ENCODE measurements at regions not wholly inside any gene's neighbourhood (a gene's known extent, or its start where the extent isn't known, plus 50 kb on each side); places are given as distances from the start of the nearest gene placed in this dataset.
"Not testable (repeated sequence)": the region's sequence is repeated elsewhere in the genome, so short reads cannot be mapped to it uniquely, and the experiment has no call there.

DNA sequence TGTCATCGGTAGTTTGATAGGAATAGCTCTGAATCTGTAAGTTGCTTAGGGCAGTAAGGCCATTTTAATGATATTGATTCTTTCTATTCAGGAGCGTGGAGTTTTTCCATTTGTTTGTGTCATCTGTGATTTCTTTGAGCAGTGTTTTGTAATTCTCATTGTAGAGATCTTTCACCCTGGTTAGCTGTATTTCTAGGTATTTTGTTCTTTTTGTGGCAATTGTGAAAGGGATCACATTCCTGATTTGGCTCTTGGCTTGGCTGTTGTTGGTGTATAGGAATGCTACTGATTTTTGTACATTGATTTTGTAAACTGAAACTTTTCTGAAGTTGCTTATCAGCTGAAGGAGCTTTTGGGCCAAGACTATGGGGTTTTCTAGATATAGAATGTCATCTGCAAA lies 115.7 kb upstream of the NR3C1 start:
- DNase-seq, result not testable (repeated sequence)

DNA sequence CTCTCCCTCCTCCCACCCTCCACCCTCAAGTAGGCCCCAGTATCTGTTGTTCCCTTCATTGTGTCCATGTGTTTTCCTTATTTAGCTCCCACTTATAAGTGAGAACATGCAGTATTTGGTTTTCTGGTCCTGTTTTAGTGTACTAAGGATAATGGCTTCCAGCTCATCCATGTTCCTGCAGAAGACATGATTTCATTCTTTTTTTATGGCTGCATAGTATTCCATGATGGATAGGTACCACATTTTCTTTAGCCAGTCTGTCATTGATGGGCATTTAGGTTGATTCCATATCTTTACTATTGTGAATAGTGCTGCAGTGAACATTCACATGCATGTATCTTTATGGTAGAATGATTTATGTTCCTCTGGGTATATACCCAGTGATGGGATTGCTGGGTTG lies 114.3 kb upstream of the NR3C1 start:
- not testable (repeated sequence) for DNase-seq

DNA sequence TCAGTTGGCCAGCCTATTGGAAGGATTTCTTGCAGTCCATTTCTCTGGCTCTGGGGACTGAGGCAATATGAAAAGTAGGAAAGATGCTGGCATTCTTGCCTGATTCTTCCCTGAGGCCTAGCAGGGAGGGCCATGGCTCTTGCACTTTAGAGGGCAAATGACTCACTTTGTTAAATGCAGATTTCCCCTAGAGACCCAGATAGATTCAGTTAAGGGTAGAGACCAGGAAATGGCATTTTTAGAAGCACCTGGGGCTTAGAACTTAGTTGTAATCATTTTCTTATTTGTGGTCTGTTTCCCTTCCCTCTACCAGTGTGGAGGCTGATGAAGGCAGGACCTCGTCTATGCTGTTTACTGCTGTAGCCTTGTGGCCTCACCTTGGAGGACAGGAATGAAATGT lies 112.8 kb upstream of the NR3C1 start:
- DNase-seq, result no peak

DNA sequence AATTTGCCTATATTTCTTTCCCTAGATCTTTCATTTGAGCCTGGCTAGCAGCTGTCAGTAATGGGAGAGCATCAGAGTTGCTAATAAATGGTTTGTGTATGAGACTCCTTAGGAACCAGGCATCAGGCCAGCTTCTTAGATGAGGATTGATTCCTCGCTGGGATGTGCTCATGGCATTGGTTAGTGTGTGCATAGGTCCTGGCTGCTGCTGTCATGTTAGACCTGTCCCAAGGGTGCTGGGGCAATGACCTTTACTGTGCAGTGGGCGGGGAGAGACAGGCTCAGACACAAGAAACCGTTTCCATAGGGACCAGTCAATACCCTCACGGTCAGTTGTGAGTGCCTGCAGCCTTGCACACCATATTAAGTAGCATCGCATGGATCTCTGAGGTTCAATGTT lies 112.3 kb upstream of the NR3C1 start:
- no peak for DNase-seq

DNA sequence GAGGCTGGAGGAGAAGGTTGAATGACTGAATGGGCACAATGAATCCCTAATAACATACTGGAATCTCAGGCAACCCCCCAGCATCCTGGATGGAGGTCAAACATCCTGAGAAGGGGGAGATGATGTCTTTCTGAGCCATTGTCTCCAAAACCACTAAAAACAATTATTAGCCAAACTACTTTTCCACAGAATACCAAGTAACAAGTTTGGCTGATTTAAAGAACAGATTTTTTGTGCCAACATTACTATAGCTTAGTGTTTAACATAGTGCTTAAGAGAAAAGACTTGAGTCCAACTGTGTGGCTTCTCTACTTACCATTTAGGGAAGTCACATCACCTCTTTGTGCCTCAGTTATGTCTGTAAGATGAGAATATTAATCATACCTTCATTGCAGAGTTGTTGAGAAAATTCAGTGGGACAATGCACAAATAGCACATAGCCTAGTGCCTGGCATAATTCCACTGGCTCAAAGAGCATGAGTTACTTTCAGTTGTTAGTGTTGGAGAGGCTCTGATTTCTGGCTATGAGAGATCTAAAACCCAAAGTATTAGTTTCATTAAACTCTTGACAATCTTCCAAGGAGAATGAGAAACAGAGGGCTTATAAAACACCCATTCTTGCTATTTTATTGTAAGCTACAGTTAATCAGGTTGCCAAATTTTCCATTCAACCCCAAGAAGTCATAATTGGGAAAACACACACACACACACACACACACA lies 111.3 kb upstream of the NR3C1 start:
- no peak for DNase-seq

DNA sequence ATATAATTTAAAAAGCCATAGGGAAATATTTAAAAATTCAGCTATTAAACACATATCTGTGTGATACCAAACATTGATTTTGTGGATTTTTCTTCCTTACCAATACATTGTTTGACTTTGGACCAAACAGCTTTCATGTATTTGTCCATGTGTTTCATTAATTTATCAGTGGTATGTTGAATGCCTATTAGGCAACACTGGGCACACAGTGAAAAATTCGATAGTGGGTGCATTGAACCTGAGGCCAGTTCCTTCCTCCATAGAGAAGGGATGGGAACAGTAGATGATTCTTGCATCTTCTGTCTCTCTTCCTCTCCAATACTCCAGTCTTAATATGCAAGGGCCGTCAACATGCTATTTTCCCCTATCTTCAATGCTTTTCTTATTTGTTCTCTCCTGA lies 110.2 kb upstream of the NR3C1 start:
- DNase-seq, result no peak

DNA sequence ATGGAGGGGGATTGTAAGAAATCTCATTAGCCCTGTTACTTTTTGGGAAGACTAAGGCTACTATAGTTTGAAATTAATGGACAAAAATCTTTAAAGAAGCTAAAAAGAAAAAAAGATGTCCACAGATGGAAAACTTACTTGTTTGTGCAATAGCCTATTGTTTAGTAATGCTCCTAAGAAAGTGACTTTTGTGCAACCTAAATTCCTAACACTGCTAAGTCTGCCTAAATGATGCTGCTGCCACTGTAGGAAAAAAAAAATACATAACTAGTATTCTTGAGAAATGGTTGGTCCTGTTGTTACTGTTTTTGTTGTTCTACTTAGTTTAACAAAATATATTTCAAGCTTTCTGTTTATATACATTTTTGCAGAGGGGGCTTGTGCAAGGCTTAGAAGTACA lies 108.2 kb upstream of the NR3C1 start:
- no peak for DNase-seq

DNA sequence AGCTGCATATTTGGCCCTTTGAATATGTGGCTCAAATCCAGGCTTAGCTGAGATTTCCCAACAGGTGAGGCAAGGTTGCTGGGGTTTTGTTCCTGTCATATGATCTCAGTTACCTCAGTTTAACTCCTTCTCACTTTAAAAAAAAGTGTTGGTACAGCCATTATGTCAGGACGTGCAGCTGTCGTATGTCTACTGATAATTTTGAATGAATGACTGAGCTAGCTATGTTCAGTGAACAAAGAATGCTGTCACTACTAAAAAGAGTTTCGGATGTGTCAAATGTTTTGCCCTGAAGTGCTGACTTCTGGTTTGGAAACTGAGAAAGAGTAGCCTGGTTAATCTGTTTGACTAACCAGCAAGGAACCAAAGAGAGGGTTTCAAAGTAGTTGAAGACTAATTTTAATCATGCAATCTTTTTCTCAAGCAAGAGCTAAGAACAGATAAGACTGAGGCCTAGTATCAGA lies 106.3 kb upstream of the NR3C1 start:
- no peak for DNase-seq

DNA sequence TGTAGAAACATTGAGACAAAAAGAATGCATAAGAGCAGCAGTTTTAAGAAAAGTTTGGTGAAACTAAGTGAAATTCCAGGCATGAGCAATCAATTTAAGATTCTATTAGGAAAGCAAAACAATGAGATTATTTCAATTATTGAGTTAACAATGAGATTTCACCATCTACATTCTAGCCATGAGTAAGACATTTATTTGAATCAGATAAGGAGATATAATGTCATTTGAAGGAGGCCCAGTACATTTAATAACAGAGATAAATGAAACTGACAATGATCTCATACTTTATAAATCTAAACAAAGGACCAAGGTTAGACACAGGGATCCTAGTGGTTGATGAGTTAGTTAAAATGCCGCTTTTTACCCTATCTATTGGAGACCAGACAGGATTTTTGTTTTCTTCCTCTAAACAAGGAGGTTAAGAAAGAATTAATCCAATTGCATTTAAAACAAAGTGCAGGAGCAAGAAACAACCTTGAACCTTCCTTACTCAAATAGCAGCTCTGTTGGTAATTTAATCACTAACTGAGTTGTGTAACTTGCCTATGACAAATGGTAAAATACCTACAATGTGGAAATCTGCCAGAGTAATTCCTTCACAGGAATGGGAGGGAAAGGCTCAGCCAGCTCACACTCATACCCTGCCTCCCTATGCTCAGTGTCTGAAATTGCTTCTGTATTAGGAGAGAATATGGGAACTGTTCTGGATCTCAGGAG lies 103.5 kb upstream of the NR3C1 start:
- no peak for DNase-seq

DNA sequence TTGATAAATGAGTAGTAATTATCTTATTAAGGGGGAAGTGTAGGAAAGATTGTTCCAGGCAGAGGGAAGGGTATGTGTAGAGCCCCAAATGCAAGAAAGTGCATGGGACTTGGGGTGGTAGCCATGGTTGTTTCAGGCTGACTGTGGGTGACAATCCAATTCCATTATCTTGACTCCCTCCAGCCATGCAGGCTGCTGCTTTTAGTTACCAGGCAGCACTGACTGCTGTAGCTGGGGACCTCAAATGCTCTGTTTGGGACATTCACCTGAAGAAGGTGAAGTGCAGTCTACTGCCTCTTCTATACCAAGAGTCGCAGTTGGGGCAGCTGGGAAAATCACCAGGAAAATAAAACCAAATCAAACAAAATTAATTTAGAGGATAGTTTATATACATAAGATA lies 102.4 kb upstream of the NR3C1 start:
- no peak for DNase-seq

DNA sequence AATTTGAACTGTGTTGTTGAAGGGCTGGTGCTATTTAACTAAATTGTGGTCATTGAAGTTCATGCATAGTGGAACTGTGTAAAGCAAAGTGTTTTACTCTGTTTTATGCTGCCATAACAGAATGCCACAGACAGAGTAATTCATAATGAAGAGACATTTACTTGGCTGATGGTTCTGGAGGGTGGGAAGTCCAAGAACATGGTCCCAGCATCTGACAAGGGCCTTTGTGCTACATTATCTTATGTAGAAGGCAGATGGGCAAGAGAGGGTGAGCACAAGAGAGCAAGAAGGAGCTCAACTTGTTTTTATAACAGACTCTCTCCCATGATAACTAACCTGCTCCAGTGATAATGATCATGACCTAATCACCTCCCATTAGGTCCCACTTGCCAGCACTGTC lies 101.9 kb upstream of the NR3C1 start:
- DNase-seq, result no peak

DNA sequence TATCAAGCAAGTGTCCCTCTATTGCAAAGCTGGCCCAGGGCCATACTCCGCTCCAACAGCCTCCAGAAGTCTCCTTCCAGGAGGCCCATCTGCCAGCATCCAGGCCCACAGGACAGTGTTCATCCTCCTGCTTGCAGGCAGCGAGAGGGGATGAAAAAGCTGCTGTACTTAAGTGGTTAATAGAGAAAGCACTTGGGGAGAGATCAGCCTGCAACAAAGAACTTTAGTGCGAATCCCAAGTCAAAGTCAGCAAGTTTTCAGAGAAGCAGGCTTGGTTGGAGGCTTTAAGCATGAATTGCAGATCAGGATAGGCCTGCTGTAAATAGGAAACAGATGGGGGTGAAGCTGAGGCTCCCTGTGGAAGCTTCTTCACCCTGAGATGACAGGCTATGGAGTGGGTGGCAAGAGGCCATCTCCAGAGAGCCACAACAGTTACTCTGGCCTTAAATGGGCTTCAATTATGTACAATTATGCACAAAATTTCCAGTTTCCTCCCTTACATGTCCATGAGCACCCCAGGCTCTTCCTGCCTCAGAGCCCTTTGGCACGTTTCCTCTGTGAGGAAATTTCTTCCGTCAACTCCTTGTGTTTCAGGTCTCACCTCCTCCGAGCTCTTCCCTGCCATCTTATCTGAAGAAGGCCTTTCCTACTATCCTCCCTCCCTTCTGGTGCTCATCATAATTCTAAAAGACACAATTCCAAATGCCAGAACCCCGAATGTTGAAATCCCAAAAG lies 98.0 kb upstream of the NR3C1 start:
- DNase-seq, result no peak

DNA sequence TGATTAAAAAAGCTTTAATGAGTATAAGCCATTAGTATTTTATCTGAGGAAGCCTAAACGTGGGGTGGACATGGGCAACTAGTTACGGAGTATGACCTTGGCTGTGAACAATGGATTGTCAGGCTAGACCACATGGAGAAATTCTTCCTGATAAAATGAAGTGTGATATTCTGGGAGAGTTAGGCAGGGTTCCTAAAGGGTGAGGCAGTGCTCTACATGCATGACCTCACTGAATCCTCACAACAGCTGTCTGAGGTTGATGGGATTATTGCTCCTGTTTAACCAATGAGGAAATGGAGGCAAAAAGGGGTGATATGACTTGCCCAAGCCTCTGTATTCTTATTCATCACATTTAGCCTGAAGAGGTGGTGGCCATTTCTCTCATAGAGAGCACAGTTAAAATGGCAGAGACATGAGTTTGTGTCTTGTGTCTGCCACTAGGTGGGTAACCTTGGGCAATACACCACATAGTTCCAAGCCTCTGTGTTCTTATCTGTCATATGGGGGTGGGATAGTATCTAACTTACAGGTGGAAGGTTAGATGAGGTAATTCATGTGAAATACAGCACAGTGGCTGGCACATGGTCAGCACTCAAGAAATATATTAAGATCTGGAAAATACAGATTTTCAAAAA lies 96.1 kb upstream of the NR3C1 start:
- DNase-seq, result no peak

DNA sequence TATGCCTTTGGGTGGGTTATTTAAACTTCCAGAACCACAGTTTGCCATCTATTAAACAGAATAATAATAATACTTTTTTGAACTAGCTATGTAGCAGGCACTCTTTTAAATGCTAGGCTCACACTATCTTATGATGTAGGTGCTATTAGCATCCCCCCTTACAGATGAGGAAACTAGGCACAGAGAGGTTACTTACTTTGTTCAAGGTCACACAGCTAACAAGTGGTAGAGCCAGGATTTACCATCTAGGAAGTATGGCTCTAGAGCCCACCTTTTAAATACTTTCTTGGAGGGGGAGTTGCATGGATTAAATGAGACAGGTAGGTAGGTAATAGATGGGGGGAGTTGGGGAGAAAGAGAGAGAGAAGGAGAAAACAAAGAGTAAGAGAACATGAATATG lies 95.3 kb upstream of the NR3C1 start:
- DNase-seq, result no peak

DNA sequence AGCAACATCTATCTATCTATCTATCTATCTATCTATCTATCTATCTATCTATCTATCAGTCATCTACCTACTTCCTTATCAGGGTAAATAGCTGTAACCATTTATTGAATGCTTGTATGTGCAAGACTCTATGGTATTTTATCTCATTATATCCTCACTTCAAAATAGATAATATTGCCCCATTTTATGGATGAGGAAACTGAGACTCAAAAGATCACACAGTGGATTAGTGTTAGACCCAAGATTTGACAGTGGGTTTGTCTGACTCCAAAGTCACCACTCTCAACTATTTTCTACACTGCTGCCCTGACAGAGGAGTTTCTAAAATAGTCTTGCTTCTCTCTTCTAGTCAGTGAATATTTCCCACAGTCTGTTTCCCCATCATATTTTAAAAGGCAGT lies 94.3 kb upstream of the NR3C1 start:
- no peak for DNase-seq

DNA sequence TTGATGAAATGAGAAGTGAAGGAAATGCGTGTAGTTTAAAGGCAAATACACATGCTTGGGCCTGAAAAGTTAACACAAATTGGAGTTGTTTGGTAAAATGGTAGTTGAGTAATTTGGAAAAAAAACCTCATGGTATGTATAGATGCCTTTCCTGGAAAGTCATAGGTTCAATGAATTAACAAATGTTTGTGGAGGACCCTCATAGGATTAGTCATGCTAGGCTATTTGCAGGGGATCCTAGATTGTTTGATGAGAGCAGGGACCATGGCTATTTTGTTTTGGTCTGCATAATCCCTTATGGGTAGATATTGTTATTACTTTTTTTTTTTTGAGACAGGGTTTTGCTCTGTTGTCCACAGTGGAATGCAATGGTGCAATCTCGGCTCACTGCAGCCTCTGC lies 93.5 kb upstream of the NR3C1 start:
- DNase-seq, result no peak

DNA sequence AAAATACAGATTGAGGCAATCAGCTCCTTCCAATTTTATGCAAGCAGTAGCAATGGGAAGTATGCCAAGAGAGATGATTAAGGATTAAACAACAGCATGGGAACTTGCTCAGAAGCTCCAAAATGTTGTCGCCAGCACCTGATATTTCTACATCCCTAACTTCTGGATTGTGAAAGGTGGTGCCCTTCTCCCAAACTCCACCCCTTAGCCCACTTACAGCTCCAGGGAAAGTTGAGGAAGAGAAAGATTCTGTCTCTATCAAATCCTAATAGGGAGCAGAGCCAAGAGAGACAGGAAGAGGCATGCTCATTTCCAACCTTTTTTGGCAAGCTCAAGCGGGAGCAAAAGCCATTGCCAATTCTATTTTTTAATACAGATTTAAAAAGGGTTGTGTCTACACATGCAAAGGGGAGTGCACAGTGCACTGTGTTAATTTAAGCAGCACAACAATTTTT lies 92.4 kb upstream of the NR3C1 start:
- DNase-seq, result no peak

DNA sequence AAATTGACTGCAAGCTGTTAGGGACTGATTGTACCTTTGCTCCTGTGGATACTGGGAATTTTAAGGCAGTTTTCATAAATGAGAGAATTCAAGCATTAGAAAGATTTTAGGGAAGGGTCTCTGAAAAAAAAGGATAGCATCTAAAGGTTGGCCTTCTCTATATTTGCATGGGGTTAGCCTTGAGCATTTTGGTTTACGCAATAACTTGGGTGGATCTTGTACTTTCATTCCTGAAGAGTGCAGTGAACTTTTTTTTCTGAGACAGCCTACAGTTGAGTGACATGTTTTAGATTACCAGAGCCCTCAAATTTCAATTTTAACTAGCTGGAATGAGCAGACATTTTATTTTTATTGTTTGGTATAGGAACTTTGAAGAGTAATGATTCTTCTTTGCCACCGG lies 91.6 kb upstream of the NR3C1 start:
- DNase-seq, result no peak

DNA sequence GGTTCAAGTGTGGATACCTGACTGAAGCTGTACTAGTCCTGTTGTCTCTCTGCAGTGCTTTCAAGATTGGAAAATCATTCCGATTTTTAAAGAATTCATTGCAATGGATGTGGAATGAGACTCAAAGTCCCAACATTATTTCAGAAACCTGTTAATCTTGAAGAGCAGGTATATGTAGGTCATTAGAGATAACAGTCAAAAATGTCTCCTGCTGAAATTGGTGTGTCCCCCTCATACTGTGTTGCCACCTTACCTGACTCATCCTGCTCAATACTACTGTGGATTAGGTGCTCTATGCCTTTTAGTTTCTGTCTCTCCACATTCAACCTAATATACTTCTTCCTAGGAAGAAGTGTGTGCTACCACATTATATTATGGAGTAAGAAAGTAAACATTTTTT lies 91.1 kb upstream of the NR3C1 start:
- DNase-seq, result no peak

DNA sequence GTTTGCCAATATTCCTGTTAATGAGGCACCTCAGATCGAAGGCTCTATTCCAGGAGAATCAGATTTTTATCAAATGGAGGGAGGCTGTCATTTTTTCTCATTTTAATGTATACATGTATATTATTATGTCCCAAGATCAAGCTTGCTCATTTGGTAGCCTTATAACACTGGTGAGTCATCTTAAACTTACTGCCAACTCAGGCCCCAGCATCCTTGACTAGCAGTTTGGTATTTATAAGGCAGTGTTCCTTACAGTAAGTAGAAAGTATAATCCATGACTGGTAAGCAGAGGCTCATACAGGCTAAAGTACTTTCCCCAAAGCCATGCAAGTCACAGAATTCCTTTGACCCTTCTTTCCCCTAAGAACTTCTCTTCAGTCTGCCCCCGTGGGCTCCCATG lies 90.7 kb upstream of the NR3C1 start:
- DNase-seq, result no peak

DNA sequence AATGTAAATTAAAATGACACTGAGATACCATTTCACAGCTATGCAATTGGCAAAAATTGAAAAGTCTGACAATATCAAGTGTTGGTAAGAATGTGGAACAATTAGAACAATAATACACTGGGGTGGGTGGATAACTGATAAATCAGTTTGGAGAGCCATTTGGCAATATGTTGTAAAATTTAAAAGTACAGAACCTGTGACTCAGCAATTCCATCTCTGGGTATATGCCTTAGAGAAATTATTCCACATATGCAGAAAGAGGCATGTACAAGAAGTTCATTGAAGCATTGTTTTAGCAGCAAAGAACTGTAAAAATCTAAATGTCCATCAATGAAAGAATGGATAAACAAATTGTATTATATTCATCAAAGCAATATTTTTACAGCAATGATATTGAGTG lies 89.3 kb upstream of the NR3C1 start:
- no peak for DNase-seq

DNA sequence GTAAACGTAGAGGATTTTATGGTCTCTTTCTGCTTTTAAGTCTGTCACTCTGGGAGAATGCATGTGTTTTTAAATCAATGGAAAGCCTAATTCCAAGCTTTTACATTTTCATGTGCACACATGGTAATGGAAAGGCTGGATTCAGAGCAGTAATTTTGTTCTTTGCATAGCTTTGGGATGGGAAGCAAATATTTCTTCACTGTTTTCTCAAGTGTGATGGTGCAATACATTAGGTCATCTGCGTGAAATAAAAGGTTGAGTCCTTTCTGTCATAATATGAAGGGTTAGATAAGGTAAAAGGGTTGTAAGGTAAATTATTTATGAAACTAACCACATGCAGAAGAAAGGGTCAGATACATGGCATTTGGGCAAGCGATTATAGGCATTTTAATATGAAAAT lies 88.2 kb upstream of the NR3C1 start:
- DNase-seq, result no peak

DNA sequence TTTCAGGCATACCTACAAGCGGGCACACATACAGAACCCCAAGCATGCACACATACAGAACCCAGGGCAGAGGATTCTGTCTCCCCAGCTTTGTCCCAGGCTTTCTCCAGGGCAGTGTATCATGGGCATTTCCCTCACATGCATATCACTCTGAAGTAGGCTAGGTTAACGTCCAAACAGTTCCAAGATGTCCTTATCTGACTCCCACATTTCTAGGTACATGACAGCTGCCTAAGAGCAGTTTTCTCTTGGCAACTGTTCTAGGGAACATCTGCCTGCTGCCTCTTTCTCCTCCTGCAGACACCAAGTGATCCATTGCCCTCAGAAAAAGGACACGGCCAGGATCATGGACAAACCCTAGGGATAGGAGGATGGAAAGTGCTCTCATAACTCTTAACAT lies 84.9 kb upstream of the NR3C1 start:
- no peak for DNase-seq

DNA sequence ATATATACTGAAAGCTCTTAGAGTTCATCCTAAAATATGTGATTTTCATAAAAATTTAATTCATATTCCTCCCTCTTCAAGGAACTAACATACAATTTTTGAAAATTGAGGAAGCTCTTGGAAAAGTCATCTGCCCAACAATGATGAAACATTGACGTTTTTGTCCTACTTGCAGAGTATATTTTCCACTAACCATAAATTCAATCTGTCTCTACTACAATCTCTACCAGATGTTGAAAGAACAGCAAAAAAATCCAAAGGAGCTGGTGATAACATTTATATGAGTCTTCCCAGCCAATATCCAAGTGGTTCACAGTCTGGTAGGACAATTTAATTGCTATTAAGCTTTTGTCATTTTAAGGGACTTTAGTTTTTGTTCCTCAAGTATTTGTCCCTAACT lies 81.1 kb upstream of the NR3C1 start:
- DNase-seq, result no peak
